HG03060 (cell line): ENCODE measurements at regions not wholly inside any gene's neighbourhood (a gene's known extent, or its start where the extent isn't known, plus 50 kb on each side); places are given as distances from the start of the nearest gene placed in this dataset.

Source experiments
- ATAC-seq: cut with Tn5 transposase; IDR thresholded peaks from one replicate; pipeline ENCODE4 v1.9.1; 2021; ENCODE audit warnings: low read depth, moderate number of reproducible peaks; ENCODE audit not compliant: unreplicated experiment

DNA sequence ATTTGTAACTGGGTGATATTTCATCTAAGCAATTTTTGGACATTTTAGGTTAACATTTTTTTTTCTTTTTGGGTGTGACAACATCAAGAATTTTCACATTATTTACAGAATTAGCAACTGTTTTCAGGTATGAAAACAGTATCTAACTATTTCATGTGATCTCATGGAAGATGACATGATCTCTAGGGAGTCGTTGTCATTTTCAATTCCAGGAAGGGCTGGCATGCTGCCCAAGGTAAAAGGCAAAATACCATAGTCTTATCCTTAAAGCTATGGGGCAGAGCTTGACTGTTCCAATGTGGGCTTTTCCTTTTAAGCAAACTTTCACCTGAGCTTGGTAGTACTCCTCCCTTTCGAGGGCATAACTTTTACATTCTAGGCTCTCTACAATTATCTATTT is 443.7 kb downstream of the DSEL start:
- ATAC-seq = no peak

DNA sequence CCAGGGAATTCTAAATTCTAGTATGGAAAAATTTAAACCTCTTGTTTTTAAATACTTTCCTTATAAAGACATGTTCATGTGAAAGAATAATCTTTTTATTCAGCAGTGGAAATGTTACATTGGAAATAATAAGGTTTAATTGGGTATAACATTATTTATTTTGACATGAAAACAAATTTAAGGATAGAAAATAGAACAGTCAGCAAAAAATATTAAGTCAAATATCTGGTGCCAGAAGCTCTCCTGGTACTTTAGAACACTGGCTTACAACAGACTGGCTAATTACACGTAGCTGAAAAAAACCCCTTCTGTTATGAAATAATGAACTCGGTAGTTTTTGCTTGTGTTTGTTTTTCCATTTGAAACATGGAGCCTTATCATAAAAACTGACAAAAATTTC is 447.9 kb downstream of the DSEL start:
- no peak for ATAC-seq

DNA sequence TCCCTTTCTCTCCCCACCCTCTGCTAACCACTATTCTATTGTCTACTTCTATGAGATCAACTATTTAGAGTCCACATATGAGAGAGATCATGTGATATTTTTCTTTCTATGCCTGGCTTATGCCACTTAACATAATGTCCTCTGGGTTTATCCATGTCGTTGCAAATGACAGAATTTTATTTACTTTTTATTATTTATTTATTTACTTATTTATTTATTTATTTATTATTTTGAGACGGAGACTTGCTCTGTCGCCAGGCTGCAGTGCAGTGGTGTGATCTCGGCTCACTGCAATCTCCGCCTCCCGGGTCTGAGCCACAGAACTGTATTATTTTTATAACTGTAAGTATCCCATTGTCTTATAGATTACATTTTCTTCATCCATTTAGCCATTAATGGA is 443.4 kb upstream of the CDH19 start:
- no peak for ATAC-seq

DNA sequence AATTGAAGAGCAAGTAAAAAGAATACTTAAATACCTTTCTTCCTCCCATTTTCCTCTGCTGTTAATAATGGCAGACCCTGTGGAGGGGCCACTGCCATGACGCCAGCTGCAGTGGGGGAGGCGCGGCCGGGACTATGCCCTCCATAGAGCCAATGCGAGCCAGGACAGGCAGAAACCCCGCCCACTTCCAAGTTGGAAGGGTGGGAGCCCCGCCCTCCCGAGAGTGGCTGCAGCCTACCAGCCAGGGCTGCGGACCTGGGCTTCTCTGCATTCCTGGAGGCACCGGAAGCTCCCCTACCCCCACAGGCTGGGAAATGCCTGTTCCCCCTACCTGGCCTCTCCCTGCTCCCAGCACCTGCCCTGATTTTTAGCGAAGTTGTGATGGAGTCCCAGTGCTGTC is 439.4 kb upstream of the CDH19 start:
- no peak for ATAC-seq

DNA sequence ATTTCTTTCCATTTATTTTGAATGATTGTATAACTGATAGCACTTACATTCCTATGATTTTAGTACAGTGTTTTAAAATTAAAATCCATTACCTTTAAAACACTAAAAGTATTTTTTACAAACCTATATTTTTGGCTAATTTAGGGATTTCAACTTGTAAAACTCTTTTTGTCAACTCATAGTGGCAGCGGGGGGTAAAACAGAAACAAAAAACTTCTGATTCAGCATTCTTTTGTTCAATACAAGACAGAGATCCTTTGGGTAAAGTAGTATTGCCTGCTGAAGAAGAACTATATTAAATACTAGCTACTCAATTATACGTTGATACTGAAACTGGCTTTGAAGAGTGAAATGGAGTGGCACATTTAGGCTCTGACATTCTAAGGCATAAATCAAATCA is 437.4 kb upstream of the CDH19 start:
- ATAC-seq = no peak

DNA sequence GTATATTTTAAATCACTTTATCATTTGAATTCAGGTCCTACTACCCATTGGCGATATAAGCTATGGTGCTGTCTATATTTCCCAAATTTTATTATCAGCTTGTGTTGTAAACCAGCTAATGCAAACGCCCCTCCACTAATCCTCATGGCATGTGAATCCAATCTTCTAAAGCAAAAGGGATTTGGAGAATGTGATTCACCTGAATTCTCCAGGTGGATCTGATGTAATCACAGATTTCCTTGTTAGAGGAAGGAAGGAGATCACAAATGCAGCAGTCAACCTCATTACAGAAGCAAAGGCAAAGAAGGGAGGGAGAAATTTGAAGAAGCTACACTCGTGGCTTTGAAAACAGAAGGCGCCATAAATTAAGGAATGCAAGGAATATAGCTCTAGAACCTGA is 431.1 kb upstream of the CDH19 start:
- no peak for ATAC-seq

DNA sequence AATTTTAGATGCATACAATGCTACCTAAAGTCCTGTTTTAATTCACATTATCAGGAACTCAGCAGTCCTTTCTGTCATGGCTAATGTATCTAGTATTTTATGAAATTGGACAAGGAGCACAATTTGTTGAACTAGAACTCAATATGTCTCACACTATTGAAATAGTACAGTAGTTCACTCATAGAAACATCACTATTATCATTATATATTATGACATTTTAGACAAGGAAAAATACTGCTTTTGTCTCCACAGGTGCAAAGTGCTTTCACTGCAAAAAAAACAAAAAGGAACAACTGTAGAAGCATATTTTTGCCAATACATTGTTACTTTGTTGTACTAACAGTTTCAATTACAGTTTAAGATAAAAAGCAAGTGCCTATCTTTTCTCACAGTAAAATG is 419.2 kb upstream of the CDH19 start:
- ATAC-seq = no peak

DNA sequence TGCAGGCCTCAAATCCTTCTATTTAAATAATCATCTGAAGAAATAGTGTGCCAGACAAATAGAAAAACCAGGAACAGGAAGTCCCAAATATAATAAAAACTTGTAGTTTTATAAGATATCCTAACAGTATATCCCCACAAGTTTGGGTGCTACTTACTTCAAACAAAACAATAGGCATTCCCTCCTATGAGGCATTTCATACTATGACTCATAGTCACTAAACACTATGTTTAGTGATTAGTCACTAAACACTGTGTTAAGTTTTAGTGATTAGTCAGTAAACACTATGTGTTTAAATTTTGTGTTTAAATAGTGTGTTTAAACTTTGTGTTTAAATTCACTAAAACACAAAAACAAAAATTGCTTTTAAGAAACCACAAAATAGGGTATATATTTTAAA is 407.0 kb upstream of the CDH19 start:
- no peak for ATAC-seq

DNA sequence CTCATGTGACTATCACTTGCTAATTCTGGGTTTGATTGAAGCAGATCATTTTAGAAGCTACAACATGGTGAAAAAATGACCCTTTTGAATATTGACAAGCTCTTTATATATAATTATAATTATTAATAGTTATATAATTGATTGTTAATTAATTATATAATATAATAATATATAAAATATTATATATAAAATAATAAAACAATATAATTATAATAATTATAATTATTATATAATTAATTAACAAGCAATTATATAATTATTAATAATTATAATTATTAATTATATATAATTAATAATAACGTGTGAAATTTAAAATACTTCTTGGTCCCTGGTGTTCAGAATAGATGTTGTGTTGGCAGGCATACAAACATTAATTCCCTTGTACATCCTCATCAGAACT is 404.1 kb upstream of the CDH19 start:
- no peak for ATAC-seq

DNA sequence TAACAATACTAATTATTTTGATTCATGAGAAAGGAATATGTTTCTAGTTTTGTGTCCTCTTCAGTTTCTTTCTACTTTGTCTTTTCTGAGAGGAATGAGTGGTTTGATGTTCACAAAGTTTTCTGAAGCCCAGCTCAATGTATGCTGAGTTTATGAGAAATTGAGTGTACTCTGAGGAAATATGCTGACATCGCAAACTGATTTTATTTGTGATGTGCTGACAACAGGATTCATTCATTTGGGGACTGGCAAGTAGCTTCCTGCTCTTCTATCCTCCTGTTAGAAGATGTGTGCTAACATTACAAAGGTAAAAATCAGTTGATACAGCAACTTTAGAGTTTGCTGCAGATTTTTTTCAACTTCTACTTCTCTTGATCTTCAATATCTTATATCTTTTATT is 403.2 kb upstream of the CDH19 start:
- no peak for ATAC-seq

DNA sequence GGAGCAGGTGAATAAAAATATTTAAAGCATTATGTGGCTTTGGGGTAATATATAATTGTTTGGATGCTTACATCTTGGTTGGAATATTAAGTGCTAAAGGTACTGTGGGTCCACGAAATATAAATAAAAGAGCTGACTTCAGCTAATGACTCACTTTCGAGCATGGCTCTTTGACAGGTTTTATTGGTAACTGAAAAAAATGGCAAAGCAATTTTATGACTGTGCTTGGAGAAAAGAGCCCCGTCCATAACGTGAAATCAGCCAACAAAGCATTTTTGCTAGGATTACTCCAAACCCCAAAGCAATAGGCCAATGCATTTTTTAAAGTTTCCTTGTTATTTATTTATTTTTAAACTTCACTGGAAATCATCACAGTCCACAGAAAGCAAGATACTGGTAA is 397.2 kb upstream of the CDH19 start:
- no peak for ATAC-seq

DNA sequence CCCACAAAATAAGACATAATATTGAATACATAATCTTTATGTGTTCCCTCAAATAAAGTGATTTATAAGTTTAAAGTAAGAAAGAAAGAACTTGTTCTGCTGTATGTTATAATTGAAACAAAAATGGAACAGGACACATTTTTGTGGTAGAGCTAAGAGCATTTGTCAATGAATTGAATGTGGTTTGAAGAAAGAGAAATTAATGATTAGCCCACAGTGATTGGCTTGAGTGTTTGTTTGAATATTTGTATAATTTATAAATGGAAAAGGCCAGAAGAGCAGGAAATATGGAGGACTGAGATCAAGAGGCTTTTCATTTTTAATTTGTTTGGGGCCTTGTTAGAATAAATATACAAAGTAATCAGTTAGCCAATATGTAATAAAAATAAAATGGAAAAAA is 395.1 kb upstream of the CDH19 start:
- ATAC-seq = no peak

DNA sequence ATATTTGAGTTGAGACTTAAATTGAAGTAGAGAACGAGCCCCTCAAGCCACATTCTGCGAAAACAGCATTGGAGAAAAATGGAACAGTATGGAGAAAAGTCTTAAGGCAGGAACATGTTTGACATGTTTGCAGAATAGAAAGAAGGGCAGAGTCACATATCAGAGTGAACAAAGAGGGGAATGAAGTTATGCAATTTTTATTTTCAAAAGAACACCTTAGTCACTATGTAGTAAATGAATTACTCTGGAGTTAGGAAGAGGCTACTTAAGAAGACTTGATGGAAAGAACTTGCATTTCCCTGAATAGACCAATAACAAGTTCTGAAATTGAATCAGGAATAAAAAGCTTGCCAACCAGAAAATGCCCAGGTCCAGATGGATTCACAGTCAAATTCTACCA is 391.4 kb upstream of the CDH19 start:
- ATAC-seq = no peak

DNA sequence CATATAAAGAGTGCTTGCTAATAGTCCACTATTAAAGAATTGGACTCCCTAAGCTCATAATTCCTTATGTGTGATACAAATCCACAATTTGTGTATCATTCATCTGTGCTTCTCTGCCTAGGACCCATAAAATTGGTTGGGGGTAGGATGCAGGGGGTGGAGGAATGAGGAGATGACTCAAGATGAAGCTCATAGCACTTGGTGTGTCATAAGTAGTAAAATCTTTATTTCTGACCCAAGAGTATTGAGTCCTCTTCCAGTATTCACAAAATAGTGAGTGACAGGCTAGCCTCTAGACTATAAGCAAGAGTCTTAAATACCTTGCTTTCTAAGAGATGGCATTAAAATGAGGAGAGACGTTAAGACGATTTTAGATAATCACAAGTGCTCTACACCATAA is 390.9 kb upstream of the CDH19 start:
- no peak for ATAC-seq

DNA sequence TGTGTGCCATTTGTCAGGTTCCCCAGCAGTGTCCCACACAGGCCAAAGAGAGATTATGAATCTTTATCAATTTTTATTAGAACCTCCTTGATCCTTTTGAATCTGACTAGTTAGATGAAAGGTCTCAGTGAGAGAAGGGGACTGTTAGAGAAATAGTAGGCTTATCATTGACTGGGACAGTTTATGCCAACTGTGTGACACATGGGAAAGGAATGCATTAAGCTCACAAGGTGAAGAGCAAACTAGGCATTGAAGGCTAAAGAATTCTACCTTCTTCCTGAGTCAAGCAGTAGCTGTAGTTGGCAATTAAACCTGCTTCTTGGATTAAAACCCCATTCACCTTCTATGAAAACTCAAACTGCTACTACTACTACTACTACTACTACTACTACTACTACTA is 389.6 kb upstream of the CDH19 start:
- ATAC-seq = no peak

DNA sequence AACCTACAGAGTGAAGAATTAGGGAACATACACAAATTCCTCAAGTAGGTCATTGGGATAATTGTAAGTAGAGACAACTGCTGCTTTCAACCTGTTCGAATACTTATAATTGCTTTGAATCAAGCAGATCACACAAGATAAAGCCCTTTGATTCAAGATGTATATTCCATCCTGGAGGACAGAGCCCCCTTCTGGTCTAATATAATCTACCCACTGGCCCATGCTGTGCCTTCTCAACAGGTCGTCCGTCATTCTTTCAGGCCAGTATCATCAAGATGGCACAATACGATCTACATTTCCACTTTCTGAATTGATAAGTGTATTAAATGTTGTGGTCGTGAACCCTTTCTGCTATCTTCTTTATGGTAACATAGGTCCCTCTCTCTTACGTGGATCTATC is 387.0 kb upstream of the CDH19 start:
- ATAC-seq = no peak

DNA sequence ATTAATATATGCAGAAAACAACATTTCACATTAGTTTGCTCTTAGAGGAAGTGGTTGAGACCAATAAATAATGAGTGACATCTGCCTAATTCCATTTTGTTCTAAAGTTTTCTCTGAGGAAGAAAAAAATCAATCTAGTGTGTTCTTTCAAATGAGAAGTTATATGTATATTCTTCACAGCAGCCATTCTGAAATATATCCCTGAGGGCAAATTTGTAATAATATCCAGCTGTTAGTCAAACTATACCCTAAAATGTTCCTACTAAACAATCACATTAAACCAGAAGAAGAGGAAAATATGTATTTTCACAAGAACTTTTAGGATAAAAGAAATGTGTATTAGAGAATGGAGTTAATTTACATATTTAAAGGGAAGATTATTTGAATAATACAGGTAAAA is 375.1 kb upstream of the CDH19 start:
- no peak for ATAC-seq

DNA sequence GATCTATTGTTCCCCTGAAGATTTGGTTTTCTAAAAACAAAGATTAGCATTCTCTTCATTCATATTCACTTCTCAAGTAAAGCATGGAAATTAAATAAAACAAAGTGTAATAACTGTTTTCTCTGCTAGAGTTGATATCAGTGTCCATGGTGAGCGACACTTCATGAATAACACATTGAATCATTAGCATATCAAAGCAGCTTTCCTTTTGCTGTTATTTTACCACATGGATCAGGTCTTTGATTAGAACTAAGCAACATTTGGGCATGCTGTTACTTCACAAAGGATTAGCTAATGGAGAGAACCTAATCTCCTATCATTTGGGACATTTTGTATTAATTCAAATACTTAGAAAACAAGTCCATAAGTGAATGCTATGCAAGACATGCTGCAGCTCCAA is 368.8 kb upstream of the CDH19 start:
- no peak for ATAC-seq

DNA sequence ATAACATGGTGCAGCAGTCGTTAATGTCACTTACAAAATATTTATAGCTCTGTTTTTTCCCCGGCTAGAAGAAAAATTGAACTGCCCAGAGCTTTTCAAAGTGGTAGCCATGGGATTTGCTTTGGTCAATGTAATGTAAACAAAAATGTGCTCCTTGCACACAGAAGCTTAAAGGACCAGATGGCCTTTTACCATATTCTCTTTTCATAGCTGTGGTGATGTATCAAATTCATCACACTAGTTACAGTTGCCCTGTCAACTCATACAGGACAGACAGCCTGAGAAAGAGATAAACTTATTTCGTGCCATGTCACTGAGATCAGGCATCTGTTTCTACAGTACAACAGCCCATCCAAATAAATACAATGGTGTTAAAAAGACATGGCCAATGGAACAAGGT is 368.1 kb upstream of the CDH19 start:
- no peak for ATAC-seq

DNA sequence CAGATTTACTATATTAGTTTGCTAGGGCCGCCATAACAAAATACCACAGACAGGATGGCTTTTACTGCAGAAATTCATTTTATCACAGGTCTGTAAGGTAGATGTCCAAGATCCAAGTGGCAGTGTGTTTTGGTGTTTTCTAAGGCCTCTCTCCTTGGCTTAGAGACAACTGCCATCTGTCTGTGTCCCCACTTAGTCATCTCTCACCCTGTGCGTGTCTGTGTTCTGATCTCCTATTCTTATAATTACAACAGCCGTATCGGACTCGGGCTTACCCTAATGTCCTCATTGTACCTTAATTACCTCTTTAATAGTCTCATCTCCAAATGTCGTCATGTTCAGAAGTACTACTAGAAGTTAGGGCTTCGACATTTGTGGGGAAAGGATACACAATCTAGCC is 362.3 kb upstream of the CDH19 start:
- no peak for ATAC-seq

DNA sequence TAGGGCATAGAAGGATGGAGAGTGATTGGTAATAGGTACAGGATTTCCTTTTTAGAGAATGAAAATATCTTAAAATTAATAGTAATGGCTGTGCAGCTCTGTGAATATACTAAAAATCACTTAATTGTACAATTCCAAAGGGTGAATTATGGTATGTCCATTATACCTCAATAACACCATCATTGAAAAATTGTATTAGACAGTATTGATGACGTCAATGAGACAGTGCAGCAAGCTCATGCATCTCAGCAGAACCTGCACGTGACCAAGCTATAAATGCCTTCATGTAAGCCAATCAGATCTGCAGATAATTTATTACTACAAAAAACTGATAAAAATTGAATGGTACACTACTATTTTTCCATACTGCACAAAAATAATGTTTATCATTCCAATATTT is 354.4 kb upstream of the CDH19 start:
- ATAC-seq = no peak

DNA sequence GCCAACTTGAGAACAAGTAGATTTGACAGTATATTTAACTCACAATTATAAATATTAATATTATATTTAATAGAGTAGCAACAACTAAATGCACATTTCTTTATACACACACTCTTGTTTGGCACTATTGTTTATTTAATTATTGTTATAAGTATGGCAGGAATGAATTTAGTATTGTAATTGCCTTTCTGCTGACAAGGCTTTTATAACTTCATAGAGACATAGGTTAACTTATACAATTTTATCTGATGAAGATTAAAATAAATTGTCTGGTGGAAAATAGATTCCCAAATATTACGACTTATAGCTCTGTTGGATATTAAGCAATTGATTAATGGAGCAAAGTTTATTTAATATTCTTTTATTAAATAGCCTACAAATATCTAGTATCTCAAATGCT is 347.9 kb upstream of the CDH19 start:
- no peak for ATAC-seq

DNA sequence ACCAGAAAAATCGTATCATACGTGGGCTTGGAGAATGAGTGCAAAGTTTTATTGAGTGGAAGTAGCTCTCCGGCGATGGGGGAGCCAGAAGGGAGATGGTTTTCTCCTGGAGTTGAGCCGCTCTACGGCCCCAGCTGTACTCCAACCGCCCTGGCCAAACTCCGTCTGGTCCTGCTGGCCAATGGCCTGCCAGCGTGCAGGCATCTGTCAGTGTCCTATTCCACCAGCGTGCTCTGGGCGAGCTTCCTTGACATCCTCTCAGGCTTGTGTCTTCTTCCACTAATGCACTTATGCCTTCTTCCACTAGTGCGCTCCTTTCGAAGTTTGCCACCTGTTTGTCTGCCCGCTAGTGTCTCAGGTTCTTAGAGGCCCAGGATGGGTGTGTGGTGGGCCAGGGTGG is 345.5 kb upstream of the CDH19 start:
- no peak for ATAC-seq

DNA sequence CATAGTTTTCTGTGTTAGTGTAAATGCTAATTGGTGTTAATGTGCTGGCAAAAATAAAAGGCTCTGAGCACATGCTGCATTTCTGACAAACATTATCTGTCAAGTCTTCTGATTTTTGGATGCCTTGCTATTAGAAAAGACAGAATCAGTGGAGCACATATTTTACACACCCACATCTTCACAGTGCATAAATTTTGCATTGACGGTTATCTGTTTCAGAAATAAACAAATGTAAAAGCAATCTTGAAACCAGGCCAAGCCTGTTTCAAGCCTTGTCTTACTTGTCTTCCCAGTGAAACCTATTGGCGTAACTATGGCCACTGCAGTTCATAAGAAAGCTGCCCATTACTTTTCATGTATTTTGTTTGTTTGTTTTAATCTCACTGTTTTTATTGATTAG is 333.7 kb upstream of the CDH19 start:
- ATAC-seq = no peak
